Keratinocyte (primary cell): ENCODE measurements at regions not wholly inside any gene's neighbourhood (a gene's known extent, or its start where the extent isn't known, plus 50 kb on each side); places are given as distances from the start of the nearest gene placed in this dataset.

Source experiments
- EZH2 ChIP-seq: IDR thresholded peaks from one replicate; pipeline ENCODE4 v1.6.1; 2012; ENCODE audit warnings: inconsistent platforms, mild to moderate bottlenecking, low read length, moderate library complexity
- TF ChIP-seq, protein P1 (sequence below), 3 experiments: IDR thresholded peaks in 1 of 3; conservative IDR thresholded peaks in 1 of 3; optimal IDR thresholded peaks in 1 of 3; 2 replicates in 2 of 3; 3 replicates in 1 of 3; pipeline versions ENCODE3 to v1.5.1; 2011; ENCODE audit warnings: low read length in 3 of 3, mild to moderate bottlenecking in 3 of 3, moderate library complexity in 2 of 3, control low read depth in 1 of 3, inconsistent platforms in 1 of 3; ENCODE audit not compliant: insufficient read depth in 2 of 3; ENCODE audit errors: extremely low read depth in 1 of 3

DNA sequence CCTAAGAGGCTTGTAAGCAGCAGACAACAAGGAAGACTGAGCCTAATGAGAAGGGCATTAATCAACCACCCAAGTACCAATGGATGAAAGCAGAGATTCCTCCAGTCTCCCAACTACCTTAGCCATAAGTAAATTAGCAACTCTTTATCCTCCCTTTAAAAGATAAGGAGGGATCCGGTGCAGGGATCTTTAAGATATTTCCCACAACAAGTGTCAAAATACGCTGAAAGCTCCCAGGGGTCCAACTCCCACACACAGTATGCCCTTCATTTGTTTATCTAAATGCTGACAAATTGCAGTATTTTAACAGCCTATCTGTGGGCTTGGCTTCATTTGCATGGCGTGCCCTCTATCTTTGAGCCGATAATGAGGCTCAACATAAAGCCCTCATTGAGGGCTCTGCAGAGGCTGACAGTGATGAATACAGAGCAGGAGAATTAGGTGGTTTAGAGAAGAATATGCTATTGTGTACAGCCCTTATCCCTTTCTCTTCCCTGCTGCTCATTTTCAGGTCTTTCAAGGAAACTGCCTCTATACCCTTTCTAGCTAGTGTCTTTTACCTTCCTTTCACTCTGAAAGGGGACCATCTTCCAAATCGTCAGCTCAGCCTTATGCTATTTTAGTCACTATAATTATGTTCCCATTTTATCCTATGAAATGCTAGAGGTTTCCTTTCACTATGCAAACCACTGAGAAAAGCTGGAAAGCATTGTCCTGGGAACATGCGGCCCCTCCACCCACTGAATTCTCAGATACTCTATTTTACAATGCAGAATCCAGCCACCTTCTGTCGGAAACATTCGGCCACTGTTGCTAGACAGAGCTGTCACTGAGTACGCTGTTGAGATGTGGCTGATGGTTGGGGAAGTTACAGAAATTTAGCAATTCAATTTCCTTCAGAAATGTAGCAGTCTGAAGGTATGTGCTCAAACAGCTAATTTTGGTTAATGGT, 575.2 kb upstream of the JAG1 start:
- TF ChIP-seq EZH2 = no peak
- TF ChIP-seq, protein P1, sequence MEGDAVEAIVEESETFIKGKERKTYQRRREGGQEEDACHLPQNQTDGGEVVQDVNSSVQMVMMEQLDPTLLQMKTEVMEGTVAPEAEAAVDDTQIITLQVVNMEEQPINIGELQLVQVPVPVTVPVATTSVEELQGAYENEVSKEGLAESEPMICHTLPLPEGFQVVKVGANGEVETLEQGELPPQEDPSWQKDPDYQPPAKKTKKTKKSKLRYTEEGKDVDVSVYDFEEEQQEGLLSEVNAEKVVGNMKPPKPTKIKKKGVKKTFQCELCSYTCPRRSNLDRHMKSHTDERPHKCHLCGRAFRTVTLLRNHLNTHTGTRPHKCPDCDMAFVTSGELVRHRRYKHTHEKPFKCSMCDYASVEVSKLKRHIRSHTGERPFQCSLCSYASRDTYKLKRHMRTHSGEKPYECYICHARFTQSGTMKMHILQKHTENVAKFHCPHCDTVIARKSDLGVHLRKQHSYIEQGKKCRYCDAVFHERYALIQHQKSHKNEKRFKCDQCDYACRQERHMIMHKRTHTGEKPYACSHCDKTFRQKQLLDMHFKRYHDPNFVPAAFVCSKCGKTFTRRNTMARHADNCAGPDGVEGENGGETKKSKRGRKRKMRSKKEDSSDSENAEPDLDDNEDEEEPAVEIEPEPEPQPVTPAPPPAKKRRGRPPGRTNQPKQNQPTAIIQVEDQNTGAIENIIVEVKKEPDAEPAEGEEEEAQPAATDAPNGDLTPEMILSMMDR (optimal IDR thresholded peaks at IDR 0.05 in 1 of 3, IDR thresholded peaks at IDR 0.05 in 1 of 3, conservative IDR thresholded peaks at IDR 0.05 in 1 of 3; ENCODE audit: extremely low read depth in 1 of 3, insufficient read depth in 2 of 3, low read length in 3 of 3) = no peak
